ENCODE measurements at regions not wholly inside any gene's neighbourhood (a gene's known extent, or its start where the extent isn't known, plus 50 kb on each side); places are given as distances from the start of the nearest gene placed in this dataset.

DNA sequence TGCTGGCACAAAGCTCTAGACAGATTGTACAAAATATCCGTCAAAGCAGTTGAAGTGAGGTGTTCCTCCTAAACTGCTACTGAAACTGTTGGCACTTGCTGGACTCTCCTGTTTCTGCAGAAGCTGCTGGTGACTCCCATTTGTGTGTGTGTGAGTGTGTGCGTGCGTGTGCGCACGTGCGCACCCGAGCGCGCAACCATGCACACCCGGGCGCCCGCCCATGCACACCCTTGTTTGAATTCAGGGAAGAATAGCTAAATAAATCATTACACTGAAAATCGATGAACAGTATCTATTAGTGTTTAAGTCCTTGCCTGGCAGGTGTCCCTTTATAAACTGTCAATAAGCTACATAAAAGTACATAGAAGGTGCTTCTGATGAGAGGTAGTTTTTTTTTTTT, 156.4 kb upstream of the B3GALT2 start (continued):
- TF ChIP-seq, protein P1, sequence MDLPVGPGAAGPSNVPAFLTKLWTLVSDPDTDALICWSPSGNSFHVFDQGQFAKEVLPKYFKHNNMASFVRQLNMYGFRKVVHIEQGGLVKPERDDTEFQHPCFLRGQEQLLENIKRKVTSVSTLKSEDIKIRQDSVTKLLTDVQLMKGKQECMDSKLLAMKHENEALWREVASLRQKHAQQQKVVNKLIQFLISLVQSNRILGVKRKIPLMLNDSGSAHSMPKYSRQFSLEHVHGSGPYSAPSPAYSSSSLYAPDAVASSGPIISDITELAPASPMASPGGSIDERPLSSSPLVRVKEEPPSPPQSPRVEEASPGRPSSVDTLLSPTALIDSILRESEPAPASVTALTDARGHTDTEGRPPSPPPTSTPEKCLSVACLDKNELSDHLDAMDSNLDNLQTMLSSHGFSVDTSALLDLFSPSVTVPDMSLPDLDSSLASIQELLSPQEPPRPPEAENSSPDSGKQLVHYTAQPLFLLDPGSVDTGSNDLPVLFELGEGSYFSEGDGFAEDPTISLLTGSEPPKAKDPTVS (IDR thresholded peaks at IDR 0.05; ENCODE audit: low read depth, low read length) = no peak
- TF ChIP-seq ASH2L (IDR thresholded peaks at IDR 0.05; ENCODE audit: borderline replicate concordance, low read depth) = no peak

DNA sequence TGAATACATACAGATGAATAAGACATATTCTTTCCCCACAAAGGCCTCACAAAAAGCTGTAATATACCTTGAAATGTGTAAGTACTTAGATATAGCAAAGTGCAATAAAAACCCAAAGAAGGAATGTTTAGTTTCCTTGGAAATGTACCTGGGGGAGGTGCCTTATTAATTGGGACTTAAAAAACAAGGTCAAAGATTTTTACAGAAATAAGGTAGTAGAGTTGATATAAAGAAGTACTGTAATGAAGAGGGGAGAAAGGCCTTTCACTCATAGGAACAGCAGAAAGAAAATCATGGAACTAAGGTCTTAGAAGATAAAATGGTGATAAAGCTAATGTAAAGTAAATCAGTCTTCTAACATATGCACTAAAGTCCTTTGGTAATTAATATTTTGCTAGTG, 153.9 kb upstream of the B3GALT2 start:
- Histone ChIP-seq H3K9me3 (replicated peaks; ENCODE audit: control insufficient read depth, insufficient read depth, low read length) (no peaks in the 10 kb centered on the region), H3K27ac (ENCODE audit: control insufficient read depth, insufficient read depth) (no peak overlapping the region), H3K4me2 (ENCODE audit: control insufficient read depth, insufficient read depth) (no peak overlapping the region), H2AFZ (ENCODE audit: control insufficient read depth, low read depth, low read length) (no peak overlapping the region), H3K9ac (ENCODE audit: control insufficient read depth, insufficient read depth, low read length) (no peak overlapping the region), H3K4me3 (no peak overlapping the region), H4K20me1 (ENCODE audit: control insufficient read depth, insufficient read depth) (no peaks in the 10 kb centered on the region), H3K4me1 (ENCODE audit: control insufficient read depth, insufficient read depth, low read length) (no peaks in the 10 kb centered on the region; the same call in 1 of the 2 replicates), H3K27me3 (replicated peaks in 1 of 2; ENCODE audit: control insufficient read depth in 2 of 2, insufficient read depth in 2 of 2, low read length in 1 of 2) (no peaks in the 10 kb centered on the region), H3K36me3 (ENCODE audit: control insufficient read depth in 2 of 2, insufficient read depth in 2 of 2, low read length in 1 of 2) (no peaks in the 10 kb centered on the region), H3K79me2 (ENCODE audit: control insufficient read depth, insufficient read depth, low read length) (no peaks in the 10 kb centered on the region)
- CTCF ChIA-PET = interaction anchor here (3.0 kb wide), 1 partner anchor 150 kb away, joined by 10 read pairs; no protein-coding TSS in a partner anchor
- SMC1A ChIA-PET (ENCODE audit: uncharacterized antibody, unreplicated experiment) = no interaction called here
- ATAC-seq = no peak
- POLR2A ChIA-PET = no interaction called here
- DNase-seq (ENCODE audit: low read depth, low spot score) = no peak
- TF ChIP-seq NFXL1 (IDR thresholded peaks at IDR 0.05; ENCODE audit: borderline replicate concordance) (no peak), KDM1A (IDR thresholded peaks at IDR 0.05; ENCODE audit: borderline replicate concordance) (no peak), IKZF2 (IDR thresholded peaks at IDR 0.05) (no peak), RB1 (IDR thresholded peaks at IDR 0.05; ENCODE audit: borderline replicate concordance) (no peak), NR2C2 (IDR thresholded peaks at IDR 0.05; ENCODE audit: borderline replicate concordance, control insufficient read depth, insufficient read length, low read depth) (no peak), NBN (IDR thresholded peaks at IDR 0.05) (no peak), HDAC2 (IDR thresholded peaks at IDR 0.05) (no peak)
- TF ChIP-seq, protein P2, sequence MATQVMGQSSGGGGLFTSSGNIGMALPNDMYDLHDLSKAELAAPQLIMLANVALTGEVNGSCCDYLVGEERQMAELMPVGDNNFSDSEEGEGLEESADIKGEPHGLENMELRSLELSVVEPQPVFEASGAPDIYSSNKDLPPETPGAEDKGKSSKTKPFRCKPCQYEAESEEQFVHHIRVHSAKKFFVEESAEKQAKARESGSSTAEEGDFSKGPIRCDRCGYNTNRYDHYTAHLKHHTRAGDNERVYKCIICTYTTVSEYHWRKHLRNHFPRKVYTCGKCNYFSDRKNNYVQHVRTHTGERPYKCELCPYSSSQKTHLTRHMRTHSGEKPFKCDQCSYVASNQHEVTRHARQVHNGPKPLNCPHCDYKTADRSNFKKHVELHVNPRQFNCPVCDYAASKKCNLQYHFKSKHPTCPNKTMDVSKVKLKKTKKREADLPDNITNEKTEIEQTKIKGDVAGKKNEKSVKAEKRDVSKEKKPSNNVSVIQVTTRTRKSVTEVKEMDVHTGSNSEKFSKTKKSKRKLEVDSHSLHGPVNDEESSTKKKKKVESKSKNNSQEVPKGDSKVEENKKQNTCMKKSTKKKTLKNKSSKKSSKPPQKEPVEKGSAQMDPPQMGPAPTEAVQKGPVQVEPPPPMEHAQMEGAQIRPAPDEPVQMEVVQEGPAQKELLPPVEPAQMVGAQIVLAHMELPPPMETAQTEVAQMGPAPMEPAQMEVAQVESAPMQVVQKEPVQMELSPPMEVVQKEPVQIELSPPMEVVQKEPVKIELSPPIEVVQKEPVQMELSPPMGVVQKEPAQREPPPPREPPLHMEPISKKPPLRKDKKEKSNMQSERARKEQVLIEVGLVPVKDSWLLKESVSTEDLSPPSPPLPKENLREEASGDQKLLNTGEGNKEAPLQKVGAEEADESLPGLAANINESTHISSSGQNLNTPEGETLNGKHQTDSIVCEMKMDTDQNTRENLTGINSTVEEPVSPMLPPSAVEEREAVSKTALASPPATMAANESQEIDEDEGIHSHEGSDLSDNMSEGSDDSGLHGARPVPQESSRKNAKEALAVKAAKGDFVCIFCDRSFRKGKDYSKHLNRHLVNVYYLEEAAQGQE (IDR thresholded peaks at IDR 0.05; ENCODE audit: low read depth, low read length) = no peak
- TF ChIP-seq, protein P3, sequence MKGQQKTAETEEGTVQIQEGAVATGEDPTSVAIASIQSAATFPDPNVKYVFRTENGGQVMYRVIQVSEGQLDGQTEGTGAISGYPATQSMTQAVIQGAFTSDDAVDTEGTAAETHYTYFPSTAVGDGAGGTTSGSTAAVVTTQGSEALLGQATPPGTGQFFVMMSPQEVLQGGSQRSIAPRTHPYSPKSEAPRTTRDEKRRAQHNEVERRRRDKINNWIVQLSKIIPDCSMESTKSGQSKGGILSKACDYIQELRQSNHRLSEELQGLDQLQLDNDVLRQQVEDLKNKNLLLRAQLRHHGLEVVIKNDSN (IDR thresholded peaks at IDR 0.05; ENCODE audit: borderline replicate concordance, extremely low read length, insufficient read depth, low read depth, low read length) = no peak
- TF ChIP-seq, protein P4, sequence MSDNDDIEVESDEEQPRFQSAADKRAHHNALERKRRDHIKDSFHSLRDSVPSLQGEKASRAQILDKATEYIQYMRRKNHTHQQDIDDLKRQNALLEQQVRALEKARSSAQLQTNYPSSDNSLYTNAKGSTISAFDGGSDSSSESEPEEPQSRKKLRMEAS (IDR thresholded peaks at IDR 0.05; ENCODE audit: low read depth, low read length) = no peak
- TF ChIP-seq, protein P5, sequence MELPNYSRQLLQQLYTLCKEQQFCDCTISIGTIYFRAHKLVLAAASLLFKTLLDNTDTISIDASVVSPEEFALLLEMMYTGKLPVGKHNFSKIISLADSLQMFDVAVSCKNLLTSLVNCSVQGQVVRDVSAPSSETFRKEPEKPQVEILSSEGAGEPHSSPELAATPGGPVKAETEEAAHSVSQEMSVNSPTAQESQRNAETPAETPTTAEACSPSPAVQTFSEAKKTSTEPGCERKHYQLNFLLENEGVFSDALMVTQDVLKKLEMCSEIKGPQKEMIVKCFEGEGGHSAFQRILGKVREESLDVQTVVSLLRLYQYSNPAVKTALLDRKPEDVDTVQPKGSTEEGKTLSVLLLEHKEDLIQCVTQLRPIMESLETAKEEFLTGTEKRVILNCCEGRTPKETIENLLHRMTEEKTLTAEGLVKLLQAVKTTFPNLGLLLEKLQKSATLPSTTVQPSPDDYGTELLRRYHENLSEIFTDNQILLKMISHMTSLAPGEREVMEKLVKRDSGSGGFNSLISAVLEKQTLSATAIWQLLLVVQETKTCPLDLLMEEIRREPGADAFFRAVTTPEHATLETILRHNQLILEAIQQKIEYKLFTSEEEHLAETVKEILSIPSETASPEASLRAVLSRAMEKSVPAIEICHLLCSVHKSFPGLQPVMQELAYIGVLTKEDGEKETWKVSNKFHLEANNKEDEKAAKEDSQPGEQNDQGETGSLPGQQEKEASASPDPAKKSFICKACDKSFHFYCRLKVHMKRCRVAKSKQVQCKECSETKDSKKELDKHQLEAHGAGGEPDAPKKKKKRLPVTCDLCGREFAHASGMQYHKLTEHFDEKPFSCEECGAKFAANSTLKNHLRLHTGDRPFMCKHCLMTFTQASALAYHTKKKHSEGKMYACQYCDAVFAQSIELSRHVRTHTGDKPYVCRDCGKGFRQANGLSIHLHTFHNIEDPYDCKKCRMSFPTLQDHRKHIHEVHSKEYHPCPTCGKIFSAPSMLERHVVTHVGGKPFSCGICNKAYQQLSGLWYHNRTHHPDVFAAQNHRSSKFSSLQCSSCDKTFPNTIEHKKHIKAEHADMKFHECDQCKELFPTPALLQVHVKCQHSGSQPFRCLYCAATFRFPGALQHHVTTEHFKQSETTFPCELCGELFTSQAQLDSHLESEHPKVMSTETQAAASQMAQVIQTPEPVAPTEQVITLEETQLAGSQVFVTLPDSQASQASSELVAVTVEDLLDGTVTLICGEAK (IDR thresholded peaks at IDR 0.05; ENCODE audit: borderline replicate concordance) = no peak
- FAIRE-seq = no peak
- in situ Hi-C loops (cut with MboI) (no loop called here), intact Hi-C loops (cut with micrococcal nuclease; ENCODE audit: unreplicated experiment) (no loop called here)
- BruUV-seq (replicated peaks) = no TSS peak
- RAD21 ChIA-PET (ENCODE audit: unreplicated experiment) = no interaction called here
